IMR-90 (cell line): ENCODE measurements at regions not wholly inside any gene's neighbourhood (a gene's known extent, or its start where the extent isn't known, plus 50 kb on each side); places are given as distances from the start of the nearest gene placed in this dataset.

Source experiments
- ATAC-seq: fragments of 200-7000 bp; cut with Tn5 transposase; 2 replicates; pipeline ENCODE4 v1.9.1; 2020; ENCODE audit warnings: low read depth, mild to moderate bottlenecking, moderate library complexity
- BruUV-seq: library from RNA; stranded (reverse); fragments of 400-500 nt; replicated peaks from 2 replicates; lab custom pipeline; 2021; lab: Mats Ljungman, UMichigan
- CTCF ChIA-PET: fragments of 300-600 bp; formaldehyde crosslinking; extraction: SDS; loops from one replicate; lab custom pipeline; 2021; ENCODE audit warnings: antibody characterized with exemption; lab: Yijun Ruan, JAX
- POLR2A ChIA-PET: fragments of 300-600 bp; sonication (Branson Sonifier 250); formaldehyde crosslinking; loops from one replicate; lab custom pipeline; 2022; ENCODE audit warnings: antibody characterized with exemption; ENCODE audit not compliant: unreplicated experiment; lab: Charles Lee
- DNase-seq: peaks from one replicate; pipeline ENCODE4 v3.0.0; 2013
- H2AFZ ChIP-seq: replicated peaks from 2 replicates; pipeline ENCODE3; 2013; ENCODE audit warnings: low read length, mild to moderate bottlenecking; ENCODE audit not compliant: poor library complexity
- H2AK5ac ChIP-seq: 2 replicates; pipeline ENCODE4 v1.6.1; 2013; ENCODE audit warnings: low read depth, low read length, inconsistent platforms
- H2AK9ac ChIP-seq: replicated peaks from 2 replicates; pipeline ENCODE3; 2013; ENCODE audit warnings: mild to moderate bottlenecking, low read depth, low read length, moderate library complexity; ENCODE audit not compliant: poor library complexity
- H2BK120ac ChIP-seq: 2 replicates; pipeline ENCODE4 v1.6.1; 2013; ENCODE audit warnings: low read depth, low read length, inconsistent platforms
- H2BK15ac ChIP-seq: 3 replicates; pipeline ENCODE4 v1.6.1; 2013; ENCODE audit warnings: low read depth, low read length, inconsistent platforms
- H2BK20ac ChIP-seq: 2 replicates; pipeline ENCODE4 v1.6.1; 2013; ENCODE audit warnings: low read depth, mild to moderate bottlenecking, inconsistent platforms, low read length, moderate library complexity
- H2BK5ac ChIP-seq: 2 replicates; pipeline ENCODE4 v1.6.1; 2013; ENCODE audit warnings: mild to moderate bottlenecking, low read depth, low read length, inconsistent platforms; ENCODE audit not compliant: poor library complexity, severe bottlenecking
- H3K14ac ChIP-seq: replicated peaks from 2 replicates; pipeline ENCODE4 v1.6.1; 2013; ENCODE audit warnings: low read depth, low read length, inconsistent platforms
- H3K18ac ChIP-seq: 2 replicates; pipeline ENCODE4 v1.6.1; 2013; ENCODE audit warnings: low read depth, low read length, control low read depth
- H3K23ac ChIP-seq: 2 replicates; pipeline ENCODE4 v1.6.1; 2013; ENCODE audit warnings: low read depth, low read length, inconsistent platforms
- H3K27ac ChIP-seq: 2 replicates; pipeline ENCODE4 v1.5.1; 2013; ENCODE audit warnings: mild to moderate bottlenecking, control low read depth, low read length; ENCODE audit not compliant: insufficient read depth
- H3K27me3 ChIP-seq: 2 replicates; pipeline ENCODE4 v1.6.1; 2013; ENCODE audit warnings: low read length; ENCODE audit not compliant: control insufficient read depth, insufficient read depth
- H3K36me3 ChIP-seq: 2 replicates; pipeline ENCODE4 v1.6.1; 2013; ENCODE audit warnings: low read length, mixed read lengths; ENCODE audit not compliant: control insufficient read depth, insufficient read depth
- H3K4ac ChIP-seq: 2 replicates; pipeline ENCODE4 v1.6.1; 2013; ENCODE audit warnings: low read depth, low read length, inconsistent platforms
- H3K4me1 ChIP-seq: 2 replicates; pipeline ENCODE4 v1.6.1; 2013; ENCODE audit warnings: low read length, mixed read lengths; ENCODE audit not compliant: control insufficient read depth, insufficient read depth
- H3K4me2 ChIP-seq: 2 replicates; pipeline ENCODE4 v1.6.1; 2013; ENCODE audit warnings: low read depth, mild to moderate bottlenecking, control low read depth, low read length, moderate library complexity
- H3K4me3 ChIP-seq: 2 replicates; pipeline ENCODE4 v1.5.1; 2013; ENCODE audit warnings: low read depth, mild to moderate bottlenecking, control low read depth, low read length, moderate library complexity; ENCODE audit not compliant: insufficient read depth
- H3K56ac ChIP-seq: 2 replicates; pipeline ENCODE4 v1.6.1; 2013; ENCODE audit warnings: low read length, inconsistent platforms; ENCODE audit not compliant: insufficient read depth; ENCODE audit errors: extremely low read depth
- H3K79me1 ChIP-seq, 2 experiments: 2 replicates each; pipeline ENCODE4 v1.6.1; 2013; ENCODE audit warnings: low read length in 2 of 2, inconsistent platforms in 1 of 2, low read depth in 1 of 2
- H3K9ac ChIP-seq: 2 replicates; pipeline ENCODE4 v1.6.1; 2013; ENCODE audit warnings: low read depth, low read length, control low read depth
- H3K9me1 ChIP-seq: 2 replicates; pipeline ENCODE4 v1.6.1; 2013; ENCODE audit warnings: low read length, inconsistent platforms; ENCODE audit not compliant: insufficient read depth
- H3K9me3 ChIP-seq: 2 replicates; pipeline ENCODE4 v1.6.1; 2013; ENCODE audit warnings: low read length; ENCODE audit not compliant: control insufficient read depth, insufficient read depth
- H4K20me1 ChIP-seq: 2 replicates; pipeline ENCODE4 v1.6.1; 2013; ENCODE audit warnings: low read length, inconsistent platforms; ENCODE audit not compliant: insufficient read depth
- H4K5ac ChIP-seq: 2 replicates; pipeline ENCODE4 v1.6.1; 2013; ENCODE audit warnings: mild to moderate bottlenecking, low read depth, low read length, control low read depth
- H4K8ac ChIP-seq, 2 experiments: 2 replicates each; pipeline ENCODE4 v1.6.1; 2013; ENCODE audit warnings: low read depth in 2 of 2, low read length in 2 of 2, control low read depth in 1 of 2, inconsistent platforms in 1 of 2
- H4K91ac ChIP-seq: 2 replicates; pipeline ENCODE4 v1.6.1; 2013; ENCODE audit warnings: low read depth, low read length, inconsistent platforms; ENCODE audit not compliant: insufficient read depth
- BHLHE40 ChIP-seq: fragments of 150-350 bp; IDR thresholded peaks from 2 replicates; pipeline ENCODE4 v1.6.1; 2016; ENCODE audit warnings: mild to moderate bottlenecking, low read depth, low read length
- CEBPB ChIP-seq: IDR thresholded peaks from 2 replicates; pipeline ENCODE4 v1.6.1; 2012; ENCODE audit warnings: low read depth, low read length, improper control_type of control experiment
- CHD1 ChIP-seq: IDR thresholded peaks from 2 replicates; pipeline ENCODE4 v1.6.1; 2012; ENCODE audit warnings: low read depth, low read length, improper control_type of control experiment
- FOS ChIP-seq: fragments of 150-350 bp; IDR thresholded peaks from 2 replicates; pipeline ENCODE4 v1.6.1; 2016; ENCODE audit warnings: low read depth, low read length
- MAFK ChIP-seq: IDR thresholded peaks from 2 replicates; pipeline ENCODE4 v1.6.1; 2012; ENCODE audit warnings: low read depth, low read length, improper control_type of control experiment
- MAZ ChIP-seq: IDR thresholded peaks from 2 replicates; pipeline ENCODE4 v1.6.1; 2012; ENCODE audit warnings: low read depth, mild to moderate bottlenecking, low read length, improper control_type of control experiment, moderate library complexity, borderline replicate concordance
- MXI1 ChIP-seq: IDR thresholded peaks from 2 replicates; pipeline ENCODE4 v1.6.1; 2012; ENCODE audit warnings: low read depth, mild to moderate bottlenecking, low read length, moderate library complexity, borderline replicate concordance
- NFE2L2 ChIP-seq: fragments of 150-350 bp; IDR thresholded peaks from 2 replicates; pipeline ENCODE4 v1.6.1; 2016; ENCODE audit warnings: low read depth, mild to moderate bottlenecking, low read length
- POLR2A ChIP-seq: IDR thresholded peaks from 2 replicates; pipeline ENCODE4 v1.6.1; 2012; ENCODE audit warnings: mild to moderate bottlenecking, low read depth, low read length
- RAD21 ChIP-seq: IDR thresholded peaks from 2 replicates; pipeline ENCODE4 v1.6.1; 2012; ENCODE audit warnings: low read length, improper control_type of control experiment
- RCOR1 ChIP-seq: IDR thresholded peaks from 2 replicates; pipeline ENCODE4 v1.6.1; 2012; ENCODE audit warnings: mild to moderate bottlenecking, low read length, improper control_type of control experiment; ENCODE audit not compliant: insufficient replicate concordance
- RFX5 ChIP-seq: IDR thresholded peaks from 2 replicates; pipeline ENCODE4 v1.8.0; 2012; ENCODE audit warnings: low read depth, mild to moderate bottlenecking, low read length, moderate library complexity
- SMC3 ChIP-seq: fragments of 150-350 bp; IDR thresholded peaks from 2 replicates; pipeline ENCODE4 v1.6.1; 2016; ENCODE audit warnings: low read depth, mild to moderate bottlenecking, antibody characterized with exemption, low read length, moderate library complexity
- WGBS, 2 experiments: methylation state at CpG; one replicate each; pipeline versions ENCODE4 v1.1.5 to v1.1.7; 2013; ENCODE audit warnings: missing lambda C conversion rate in 2 of 2; ENCODE audit not compliant: insufficient read length in 1 of 2; ENCODE audit errors: extremely low coverage in 2 of 2; 5-methylcytosine and 5-hydroxymethylcytosine counted together
- dilution Hi-C: fragments of 300-500 bp; cut with HindIII; formaldehyde crosslinking; loops from one replicate; pipeline ENCODE4 v1.14.3; 2018; ENCODE audit warnings: low sequenced_read_pairs; ENCODE audit not compliant: unreplicated experiment
- in situ Hi-C: fragments of 300-500 bp; cut with MboI; formaldehyde crosslinking; loops from 3 replicates; pipeline ENCODE4 v1.14.3; 2019; ENCODE audit warnings: low sequenced_read_pairs, inconsistent platforms, mixed read lengths
- intact Hi-C: fragments of 100-400 bp; cut with micrococcal nuclease; formaldehyde crosslinking; loops from 2 replicates; pipeline ENCODE4 v1.10.0; 2022
- TF ChIP-seq, protein P1 (sequence below): conservative IDR thresholded peaks from 2 replicates; pipeline ENCODE4 v1.5.1; 2012; ENCODE audit warnings: mild to moderate bottlenecking, low read depth, low read length, improper control_type of control experiment
- TF ChIP-seq, protein P2 (sequence below): fragments of 150-350 bp; IDR thresholded peaks from 2 replicates; pipeline ENCODE4 v1.6.1; 2017; ENCODE audit warnings: mild to moderate bottlenecking, antibody characterized with exemption, low read length, low read depth
- TF ChIP-seq, protein P3 (sequence below): fragments of 150-350 bp; IDR thresholded peaks from 2 replicates; pipeline ENCODE4 v1.6.1; 2016; ENCODE audit warnings: low read depth, mild to moderate bottlenecking, low read length, moderate library complexity, borderline replicate concordance

DNA sequence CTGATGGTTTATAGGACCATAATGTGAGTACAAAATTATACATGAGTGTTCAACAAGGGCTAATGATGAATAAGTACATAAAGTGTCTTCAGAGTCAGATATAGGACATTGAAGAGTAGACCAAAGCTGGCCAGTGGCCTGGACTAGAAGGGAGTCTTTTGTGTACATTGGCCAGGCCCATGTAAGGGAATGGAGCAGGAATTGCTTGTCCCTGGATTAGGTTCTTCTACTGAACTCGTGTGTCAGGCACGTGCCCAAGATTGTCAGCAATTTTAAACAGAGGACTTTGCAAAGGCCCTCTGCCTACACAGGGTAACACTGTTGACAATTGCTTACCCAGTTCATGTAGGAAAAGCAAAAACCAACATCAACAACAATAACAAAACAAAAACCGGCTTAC is 196.0 kb upstream of the SEL1L start:
- no peak overlapping the region for H3K56ac ChIP-seq
- dilution Hi-C loops: no loop called here
- H3K14ac ChIP-seq: no peak overlapping the region
- BruUV-seq: no TSS peak
- no peak overlapping the region for H2BK15ac ChIP-seq
- no peak overlapping the region for H3K23ac ChIP-seq
- no peaks in the 10 kb centered on the region for H3K36me3 ChIP-seq
- no peaks in the 10 kb centered on the region for H3K79me1 ChIP-seq
- H3K4me3 ChIP-seq: no peak overlapping the region
- no peaks in the 10 kb centered on the region for H3K27me3 ChIP-seq
- H3K9ac ChIP-seq: no peak overlapping the region
- peaks cover 3% of the 10 kb centered on the region; the same call in 1 of the 2 replicates for H3K9me3 ChIP-seq
- no peak overlapping the region for H3K4ac ChIP-seq
- CTCF ChIA-PET: no interaction called here
- ATAC-seq (no peak), DNase-seq (no peak)
- no peak overlapping the region for H2AFZ ChIP-seq
- H3K9me1 ChIP-seq: no peaks in the 10 kb centered on the region
- H3K27ac ChIP-seq: no peak overlapping the region
- H2AK9ac ChIP-seq: no peak overlapping the region
- TF ChIP-seq BHLHE40: no peak
- no peak for TF ChIP-seq RAD21
- no peak for TF ChIP-seq FOS
- TF ChIP-seq, protein P1, sequence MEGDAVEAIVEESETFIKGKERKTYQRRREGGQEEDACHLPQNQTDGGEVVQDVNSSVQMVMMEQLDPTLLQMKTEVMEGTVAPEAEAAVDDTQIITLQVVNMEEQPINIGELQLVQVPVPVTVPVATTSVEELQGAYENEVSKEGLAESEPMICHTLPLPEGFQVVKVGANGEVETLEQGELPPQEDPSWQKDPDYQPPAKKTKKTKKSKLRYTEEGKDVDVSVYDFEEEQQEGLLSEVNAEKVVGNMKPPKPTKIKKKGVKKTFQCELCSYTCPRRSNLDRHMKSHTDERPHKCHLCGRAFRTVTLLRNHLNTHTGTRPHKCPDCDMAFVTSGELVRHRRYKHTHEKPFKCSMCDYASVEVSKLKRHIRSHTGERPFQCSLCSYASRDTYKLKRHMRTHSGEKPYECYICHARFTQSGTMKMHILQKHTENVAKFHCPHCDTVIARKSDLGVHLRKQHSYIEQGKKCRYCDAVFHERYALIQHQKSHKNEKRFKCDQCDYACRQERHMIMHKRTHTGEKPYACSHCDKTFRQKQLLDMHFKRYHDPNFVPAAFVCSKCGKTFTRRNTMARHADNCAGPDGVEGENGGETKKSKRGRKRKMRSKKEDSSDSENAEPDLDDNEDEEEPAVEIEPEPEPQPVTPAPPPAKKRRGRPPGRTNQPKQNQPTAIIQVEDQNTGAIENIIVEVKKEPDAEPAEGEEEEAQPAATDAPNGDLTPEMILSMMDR: no peak
- TF ChIP-seq, protein P2, sequence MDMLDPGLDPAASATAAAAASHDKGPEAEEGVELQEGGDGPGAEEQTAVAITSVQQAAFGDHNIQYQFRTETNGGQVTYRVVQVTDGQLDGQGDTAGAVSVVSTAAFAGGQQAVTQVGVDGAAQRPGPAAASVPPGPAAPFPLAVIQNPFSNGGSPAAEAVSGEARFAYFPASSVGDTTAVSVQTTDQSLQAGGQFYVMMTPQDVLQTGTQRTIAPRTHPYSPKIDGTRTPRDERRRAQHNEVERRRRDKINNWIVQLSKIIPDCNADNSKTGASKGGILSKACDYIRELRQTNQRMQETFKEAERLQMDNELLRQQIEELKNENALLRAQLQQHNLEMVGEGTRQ: no peak
- no peak for TF ChIP-seq MAZ
- no peak for TF ChIP-seq NFE2L2
- no peak for TF ChIP-seq RFX5
- TF ChIP-seq RCOR1: no peak
- no peak for TF ChIP-seq POLR2A
- no peak for TF ChIP-seq CHD1
- no peak for TF ChIP-seq CEBPB
- no peak for TF ChIP-seq MXI1
- no peak for TF ChIP-seq SMC3
- TF ChIP-seq MAFK: no peak
- TF ChIP-seq, protein P3, sequence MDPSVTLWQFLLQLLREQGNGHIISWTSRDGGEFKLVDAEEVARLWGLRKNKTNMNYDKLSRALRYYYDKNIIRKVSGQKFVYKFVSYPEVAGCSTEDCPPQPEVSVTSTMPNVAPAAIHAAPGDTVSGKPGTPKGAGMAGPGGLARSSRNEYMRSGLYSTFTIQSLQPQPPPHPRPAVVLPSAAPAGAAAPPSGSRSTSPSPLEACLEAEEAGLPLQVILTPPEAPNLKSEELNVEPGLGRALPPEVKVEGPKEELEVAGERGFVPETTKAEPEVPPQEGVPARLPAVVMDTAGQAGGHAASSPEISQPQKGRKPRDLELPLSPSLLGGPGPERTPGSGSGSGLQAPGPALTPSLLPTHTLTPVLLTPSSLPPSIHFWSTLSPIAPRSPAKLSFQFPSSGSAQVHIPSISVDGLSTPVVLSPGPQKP: no peak
- no peak overlapping the region for H4K91ac ChIP-seq
- 31% methylated on average over 2 of the region's 3 CpGs; no CpG with 5 or more reads in 1 of the 2 experiments for WGBS, 2 experiments
- H2AK5ac ChIP-seq: no peak overlapping the region
- no peak overlapping the region for H4K8ac ChIP-seq
- no peak overlapping the region for H4K5ac ChIP-seq
- H4K20me1 ChIP-seq: no peaks in the 10 kb centered on the region
- no peak overlapping the region for H3K4me2 ChIP-seq
- no peak overlapping the region for H2BK120ac ChIP-seq
- POLR2A ChIA-PET: no interaction called here
- H3K4me1 ChIP-seq: no peaks in the 10 kb centered on the region
- intact Hi-C loops: no loop called here
- H2BK20ac ChIP-seq: no peak overlapping the region
- H2BK5ac ChIP-seq: no peak overlapping the region
- no peak overlapping the region for H3K18ac ChIP-seq
- in situ Hi-C loops: no loop called here
